ENCODE measurements at regions not wholly inside any gene's neighbourhood (a gene's known extent, or its start where the extent isn't known, plus 50 kb on each side); places are given as distances from the start of the nearest gene placed in this dataset.

- Histone ChIP-seq H3K27ac (no peak overlapping the region), H3K36me3 (ENCODE audit: insufficient read depth in 1 of 2, low read depth in 1 of 2) (no peaks in the 10 kb centered on the region), H3K27me3 (ENCODE audit: insufficient read depth in 3 of 3, low read length in 2 of 3) (no peaks in the 10 kb centered on the region), H3K4me3 (no peak overlapping the region), H3K4me1 (no peaks in the 10 kb centered on the region), H3K9me3 (no peaks in the 10 kb centered on the region)
- ATAC-seq (no peak), DNase-seq (no peak)
- 49 to 57% (median 53%) methylated on average over 3 of the region's 3 CpGs for WGBS, 3 donors
- intact Hi-C loops (cut with DNase I): no loop called here
- no peak for TF ChIP-seq CTCF (IDR thresholded peaks at IDR 0.05)
Measured at GRCh38 chr20:48211238-48211637, 426.0 kb upstream of the SULF2 start.

GRCh38 chr20:48210111-48211027 lies 425.1 kb upstream of the SULF2 start:
- intact Hi-C loops (cut with DNase I): no loop called here
- 41 to 58% (median 46%) methylated on average over 27 of the region's 27 CpGs for WGBS, 3 donors
- DNase-seq: no peak
- Histone ChIP-seq H3K27ac (no peak overlapping the region), H3K4me3 (no peak overlapping the region), H3K9me3 (no peaks in the 10 kb centered on the region), H3K27me3 (ENCODE audit: insufficient read depth in 3 of 3, low read length in 2 of 3) (no peaks in the 10 kb centered on the region), H3K4me1 (no peaks in the 10 kb centered on the region), H3K36me3 (ENCODE audit: insufficient read depth in 1 of 2, low read depth in 1 of 2) (no peaks in the 10 kb centered on the region)
- ATAC-seq: no peak
- TF ChIP-seq CTCF (IDR thresholded peaks at IDR 0.05): no peak

DNA sequence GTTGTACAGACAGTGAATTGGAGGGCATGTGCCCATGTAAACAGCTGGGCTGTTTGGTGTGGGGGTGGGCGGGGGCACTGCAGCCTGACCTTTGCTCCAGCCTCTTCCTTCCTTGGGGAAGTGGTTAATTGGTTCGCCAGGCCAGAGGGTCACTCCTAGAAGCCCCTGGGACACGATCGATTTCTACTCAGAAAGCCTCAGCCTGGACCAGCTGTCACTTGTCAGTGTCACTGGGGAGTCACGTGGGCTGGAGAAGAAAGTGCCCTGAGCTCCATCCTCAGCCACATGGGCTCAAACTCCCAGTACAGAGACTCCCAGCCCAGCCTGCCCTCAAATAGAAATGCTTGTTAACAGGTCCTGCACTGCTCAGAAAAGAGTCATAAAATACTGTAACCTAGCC lies 423.8 kb upstream of the SULF2 start:
- Histone ChIP-seq H3K9me3 (no peaks in the 10 kb centered on the region), H3K27ac (no peak overlapping the region), H3K27me3 (ENCODE audit: insufficient read depth in 3 of 3, low read length in 2 of 3) (peaks cover 0 to 3% (median 0%) of the 10 kb centered on the region in 3 donors), H3K36me3 (ENCODE audit: insufficient read depth in 1 of 2, low read depth in 1 of 2) (no peaks in the 10 kb centered on the region), H3K4me3 (no peak overlapping the region), H3K4me1 (no peaks in the 10 kb centered on the region)
- 5 to 13% (median 7%) methylated on average over 5 of the region's 5 CpGs for WGBS, 3 donors
- no peak for DNase-seq
- TF ChIP-seq CTCF (IDR thresholded peaks at IDR 0.05): no peak
- intact Hi-C loops (cut with DNase I): no loop called here
- no peak for ATAC-seq

- DNase-seq (no peak), ATAC-seq (no peak)
- Histone ChIP-seq H3K9me3 (no peaks in the 10 kb centered on the region), H3K27ac (no peak overlapping the region), H3K4me3 (no peak overlapping the region), H3K27me3 (ENCODE audit: insufficient read depth in 3 of 3, low read length in 2 of 3) (peaks cover 0 to 3% (median 0%) of the 10 kb centered on the region in 3 donors), H3K4me1 (no peaks in the 10 kb centered on the region), H3K36me3 (ENCODE audit: insufficient read depth in 1 of 2, low read depth in 1 of 2) (no peaks in the 10 kb centered on the region)
- 84 to 93% (median 90%) methylated on average over 10 of the region's 10 CpGs for WGBS, 3 donors
- TF ChIP-seq CTCF (IDR thresholded peaks at IDR 0.05): no peak
- intact Hi-C loops (cut with DNase I): no loop called here
Measured at GRCh38 chr20:48208176-48208575, 422.9 kb upstream of the SULF2 start.
